Spleen (tissue), 7 donors: ENCODE measurements at regions not wholly inside any gene's neighbourhood (a gene's known extent, or its start where the extent isn't known, plus 50 kb on each side); places are given as distances from the start of the nearest gene placed in this dataset.

Experiments used
- CTCF ChIP-seq, 11 experiments: fragments of 200-600 bp in 7 of 11; fragments of 450-650 bp in 4 of 11; sonication (generic) in 4 of 11; IDR thresholded peaks in 8 of 11; conservative IDR thresholded peaks in 3 of 11; 1 replicate in 7 of 11; 2 replicates in 4 of 11; pipeline versions ENCODE4 v1.4.0 to v1.8.0; 2016 to 2021; ENCODE audit warnings: antibody characterized with exemption in 11 of 11, inconsistent platforms in 4 of 11, mild to moderate bottlenecking in 1 of 11
- POLR2A ChIP-seq, 3 donors: fragments of 450-650 bp; IDR thresholded peaks; one replicate each; pipeline ENCODE4 v1.5.1; 2017; ENCODE audit warnings: antibody characterized with exemption in 3 of 3, mild to moderate bottlenecking in 1 of 3
- POLR2AphosphoS5 ChIP-seq, 3 donors: sonication (generic); formaldehyde crosslinking; IDR thresholded peaks; one replicate each; pipeline ENCODE4 v1.5.1; 2017; ENCODE audit warnings: antibody characterized with exemption in 3 of 3
- donor health status: DM: no; HTN: no; CAD: no; lungs with moderate emphysema.
- donor health status: DM: no; HTN: no; CAD: no.
- donor health status: DM: no; HTN: no; CAD: no.

GRCh38 chr7:73954861-73955260 is 73.1 kb upstream of the ELN start:
- TF ChIP-seq CTCF (IDR thresholded peaks at IDR 0.05 in 8 of 11, conservative IDR thresholded peaks at IDR 0.05 in 3 of 11) (no peak), POLR2A (IDR thresholded peaks at IDR 0.05) (no peak), POLR2AphosphoS5 (IDR thresholded peaks at IDR 0.05) (no peak)
